HEK293 (cell line): ENCODE measurements at regions not wholly inside any gene's neighbourhood (a gene's known extent, or its start where the extent isn't known, plus 50 kb on each side); places are given as distances from the start of the nearest gene placed in this dataset.

Experiments used
- CTCF ChIA-PET: fragments of 350-600 bp; formaldehyde crosslinking; extraction: SDS; loops from one replicate; lab custom pipeline; 2021; ENCODE audit warnings: antibody characterized with exemption; lab: Yijun Ruan, JAX
- POLR2A ChIA-PET: fragments of 300-600 bp; formaldehyde crosslinking; extraction: SDS; loops from one replicate; lab custom pipeline; 2020; ENCODE audit warnings: antibody characterized with exemption, inconsistent platforms; lab: Yijun Ruan, JAX
- H3K27ac ChIP-seq: fragments of 200-500 bp; sonication (Bioruptor generic); 2 replicates; pipeline ENCODE4 v1.5.1; 2014; ENCODE audit warnings: low read depth, low read length, control low read depth, inconsistent platforms; ENCODE audit errors: extremely low read depth
- H3K36me3 ChIP-seq, 2 experiments: fragments of 200-500 bp in 1 of 2; sonication (Bioruptor generic) in 1 of 2; 1 replicate in 1 of 2; 2 replicates in 1 of 2; pipeline ENCODE4 v1.5.1; 2014 to 2017; ENCODE audit warnings: inconsistent platforms in 2 of 2, low read length in 2 of 2; ENCODE audit not compliant: control insufficient read depth in 2 of 2, insufficient read depth in 1 of 2
- H3K4me1 ChIP-seq: fragments of 200-500 bp; sonication (Bioruptor generic); 2 replicates; pipeline ENCODE4 v1.5.1; 2014; ENCODE audit warnings: mild to moderate bottlenecking, low read length, inconsistent platforms; ENCODE audit not compliant: control insufficient read depth, insufficient read depth
- H3K4me3 ChIP-seq: 2 replicates; pipeline ENCODE4 v1.5.1; 2011; ENCODE audit warnings: low read depth, mild to moderate bottlenecking, control low read depth, low read length, moderate library complexity
- H3K9me3 ChIP-seq: fragments of 200-500 bp; sonication (Bioruptor generic); 2 replicates; pipeline ENCODE4 v1.5.1; 2014; ENCODE audit warnings: low read depth, low read length, inconsistent platforms; ENCODE audit not compliant: control insufficient read depth, insufficient read depth
- GLI4 ChIP-seq: fragments of 450-650 bp; formaldehyde crosslinking; IDR thresholded peaks from 2 replicates; pipeline ENCODE4 v1.5.1; 2016; ENCODE audit warnings: missing biosample characterization, missing genetic modification characterization
- KLF1 ChIP-seq: fragments of 450-650 bp; formaldehyde crosslinking; IDR thresholded peaks from 2 replicates; pipeline ENCODE4 v1.5.1; 2016; ENCODE audit warnings: missing biosample characterization, missing genetic modification characterization
- KLF17 ChIP-seq: fragments of 450-650 bp; formaldehyde crosslinking; IDR thresholded peaks from 2 replicates; pipeline ENCODE4 v1.5.1; 2016; ENCODE audit warnings: missing biosample characterization, missing genetic modification characterization
- WT1 ChIP-seq: fragments of 450-650 bp; formaldehyde crosslinking; IDR thresholded peaks from 2 replicates; pipeline ENCODE4 v1.5.1; 2016; ENCODE audit warnings: missing biosample characterization, missing genetic modification characterization
- YY2 ChIP-seq: fragments of 450-650 bp; formaldehyde crosslinking; IDR thresholded peaks from 2 replicates; pipeline ENCODE4 v1.5.1; 2016; ENCODE audit warnings: missing biosample characterization, missing genetic modification characterization
- ZBTB17 ChIP-seq: fragments of 450-650 bp; formaldehyde crosslinking; IDR thresholded peaks from 2 replicates; pipeline ENCODE4 v1.5.1; 2016; ENCODE audit warnings: missing biosample characterization, missing genetic modification characterization
- ZBTB20 ChIP-seq: fragments of 450-650 bp; formaldehyde crosslinking; IDR thresholded peaks from 2 replicates; pipeline ENCODE4 v1.5.1; 2016; ENCODE audit warnings: missing biosample characterization, missing genetic modification characterization
- ZBTB44 ChIP-seq: fragments of 450-650 bp; IDR thresholded peaks from 2 replicates; pipeline ENCODE4 v1.5.1; 2018; ENCODE audit warnings: missing biosample characterization, mild to moderate bottlenecking, missing genetic modification characterization
- ZBTB8A ChIP-seq: fragments of 450-650 bp; formaldehyde crosslinking; IDR thresholded peaks from 2 replicates; pipeline ENCODE4 v1.5.1; 2016; ENCODE audit warnings: missing biosample characterization, missing genetic modification characterization
- ZFHX2 ChIP-seq: fragments of 450-650 bp; formaldehyde crosslinking; conservative IDR thresholded peaks from 2 replicates; pipeline ENCODE4 v1.5.1; 2016; ENCODE audit warnings: missing biosample characterization, missing genetic modification characterization
- ZNF175 ChIP-seq: fragments of 450-650 bp; formaldehyde crosslinking; IDR thresholded peaks from 2 replicates; pipeline ENCODE4 v1.5.1; 2016; ENCODE audit warnings: missing biosample characterization, missing genetic modification characterization
- ZNF2 ChIP-seq: fragments of 450-650 bp; formaldehyde crosslinking; IDR thresholded peaks from 2 replicates; pipeline ENCODE4 v1.5.1; 2016; ENCODE audit warnings: missing biosample characterization, missing genetic modification characterization
- ZNF248 ChIP-seq: fragments of 450-650 bp; formaldehyde crosslinking; IDR thresholded peaks from 2 replicates; pipeline ENCODE4 v1.5.1; 2017; ENCODE audit warnings: missing biosample characterization, missing genetic modification characterization
- ZNF335 ChIP-seq: fragments of 450-650 bp; formaldehyde crosslinking; conservative IDR thresholded peaks from 2 replicates; pipeline ENCODE4 v1.5.1; 2016; ENCODE audit warnings: missing biosample characterization, missing genetic modification characterization
- ZNF366 ChIP-seq: fragments of 450-650 bp; formaldehyde crosslinking; conservative IDR thresholded peaks from 2 replicates; pipeline ENCODE4 v1.5.1; 2016; ENCODE audit warnings: missing biosample characterization, missing genetic modification characterization
- ZNF416 ChIP-seq: fragments of 450-650 bp; formaldehyde crosslinking; IDR thresholded peaks from 2 replicates; pipeline ENCODE4 v1.5.1; 2016; ENCODE audit warnings: missing biosample characterization, missing genetic modification characterization
- ZNF521 ChIP-seq: fragments of 450-650 bp; formaldehyde crosslinking; IDR thresholded peaks from 2 replicates; pipeline ENCODE4 v1.5.1; 2017; ENCODE audit warnings: missing biosample characterization, mild to moderate bottlenecking, missing genetic modification characterization
- ZNF555 ChIP-seq: fragments of 450-650 bp; formaldehyde crosslinking; conservative IDR thresholded peaks from 2 replicates; pipeline ENCODE4 v1.5.1; 2017; ENCODE audit warnings: missing biosample characterization, mild to moderate bottlenecking, missing genetic modification characterization, inconsistent platforms
- ZNF558 ChIP-seq: fragments of 450-650 bp; formaldehyde crosslinking; IDR thresholded peaks from 2 replicates; pipeline ENCODE4 v1.5.1; 2016; ENCODE audit warnings: missing biosample characterization, missing genetic modification characterization
- ZNF623 ChIP-seq: fragments of 450-650 bp; formaldehyde crosslinking; IDR thresholded peaks from 2 replicates; pipeline ENCODE4 v1.5.1; 2016; ENCODE audit warnings: missing biosample characterization, missing genetic modification characterization
- ZNF629 ChIP-seq: fragments of 450-650 bp; formaldehyde crosslinking; IDR thresholded peaks from 2 replicates; pipeline ENCODE4 v1.5.1; 2017; ENCODE audit warnings: missing biosample characterization, missing genetic modification characterization
- ZSCAN16 ChIP-seq: fragments of 450-650 bp; formaldehyde crosslinking; IDR thresholded peaks from 2 replicates; pipeline ENCODE4 v1.5.1; 2016; ENCODE audit warnings: missing biosample characterization, missing genetic modification characterization
- TF ChIP-seq, protein P1 (sequence below): fragments of 450-650 bp; formaldehyde crosslinking; conservative IDR thresholded peaks from 2 replicates; pipeline ENCODE4 v1.5.1; 2016; ENCODE audit warnings: low read depth, missing biosample characterization, missing genetic modification characterization
- TF ChIP-seq, protein P2 (sequence below): fragments of 450-650 bp; formaldehyde crosslinking; optimal IDR thresholded peaks from 2 replicates; pipeline ENCODE3; 2016; ENCODE audit warnings: missing biosample characterization, mild to moderate bottlenecking, missing genetic modification characterization
- TF ChIP-seq, protein P3 (sequence below): fragments of 450-650 bp; formaldehyde crosslinking; IDR thresholded peaks from 2 replicates; pipeline ENCODE4 v1.5.1; 2016; ENCODE audit warnings: missing biosample characterization, missing genetic modification characterization

DNA sequence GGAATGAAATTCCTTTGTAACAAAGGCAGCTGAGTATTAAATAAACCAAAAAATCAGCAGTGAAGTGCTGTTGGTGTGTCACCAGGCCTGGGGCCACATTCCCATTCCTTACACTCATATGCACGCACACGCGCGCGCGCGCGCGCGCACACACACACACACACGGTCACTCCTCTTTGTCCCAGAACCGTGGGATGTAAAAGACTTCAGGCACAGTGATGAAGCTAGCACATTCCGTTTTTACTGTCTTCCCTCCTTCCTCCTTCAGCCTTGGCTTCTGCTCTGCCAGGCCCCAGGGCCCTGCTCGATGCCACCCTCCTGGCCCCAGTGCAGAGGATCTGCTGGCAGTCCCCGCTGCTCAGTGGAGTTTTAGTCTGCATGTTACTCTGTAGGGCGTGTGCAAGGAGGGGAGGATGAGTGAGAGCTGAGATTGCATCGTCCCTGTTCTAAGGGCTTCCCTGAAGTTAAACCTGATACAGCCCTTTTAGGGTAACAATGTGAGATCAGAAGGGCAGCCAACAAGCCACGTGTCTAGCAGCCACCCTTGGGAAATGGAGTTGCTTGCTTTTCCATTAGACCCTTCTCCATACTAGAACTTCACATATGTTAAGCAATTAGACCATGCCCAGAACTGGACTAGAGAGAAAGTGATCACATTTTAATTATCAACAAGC, 71.7 kb upstream of the WDR26 start:
- POLR2A ChIA-PET, result interaction anchor here (0.5 kb wide), 1 partner anchor 1376 kb away, joined by 7 read pairs; no protein-coding TSS in a partner anchor
- H3K9me3 ChIP-seq, result no peaks in the 10 kb centered on the region
- H3K36me3 ChIP-seq, result no peaks in the 10 kb centered on the region
- CTCF ChIA-PET, result interaction anchor here (0.6 to 5.5 kb wide), 7 partner anchors 7 to 838 kb away, joined by 3 to 50 read pairs (median 3); no protein-coding TSS in a partner anchor
- no peak overlapping the region for H3K27ac ChIP-seq
- peaks cover 22% of the 10 kb centered on the region for H3K4me1 ChIP-seq
- no peak overlapping the region for H3K4me3 ChIP-seq
- TF ChIP-seq ZNF366 (tag by site-specific recombination) (peak; percentile 78; the same call in 1 of the 2 replicates), ZBTB17 (peak; percentile 79), ZNF175 (tag by site-specific recombination) (no peak), ZBTB20 (peak; percentile 52; the same call in 1 of the 2 replicates), ZBTB44 (peak; percentile 43; the same call in 1 of the 2 replicates), KLF17 (tag by site-specific recombination) (peak; percentile 91), GLI4 (tag by site-specific recombination) (no peak), ZNF2 (tag by site-specific recombination) (peak; percentile 93), WT1 (peak; percentile 67), ZNF248 (tag by site-specific recombination) (no peak), ZNF629 (tag by site-specific recombination) (peak; percentile 19; the same call in 1 of the 2 replicates), ZNF335 (peak; percentile 15; the same call in 1 of the 2 replicates), ZBTB8A (peak; percentile 87), ZNF555 (tag by site-specific recombination) (no peak), ZFHX2 (tag by site-specific recombination) (peak; percentile 69), ZNF521 (tag by site-specific recombination) (no peak), ZSCAN16 (0 out of 2 replicates have a peak, but pooled peaks have one; percentile 16), ZNF558 (no peak), YY2 (0 out of 2 replicates have a peak, but pooled peaks have one; percentile 21), ZNF623 (tag by site-specific recombination) (peak; percentile 26; the same call in 1 of the 2 replicates), KLF1 (tag by site-specific recombination) (0 out of 2 replicates have a peak, but pooled peaks have one; percentile 17), ZNF416 (no peak)
- TF ChIP-seq, protein P1, sequence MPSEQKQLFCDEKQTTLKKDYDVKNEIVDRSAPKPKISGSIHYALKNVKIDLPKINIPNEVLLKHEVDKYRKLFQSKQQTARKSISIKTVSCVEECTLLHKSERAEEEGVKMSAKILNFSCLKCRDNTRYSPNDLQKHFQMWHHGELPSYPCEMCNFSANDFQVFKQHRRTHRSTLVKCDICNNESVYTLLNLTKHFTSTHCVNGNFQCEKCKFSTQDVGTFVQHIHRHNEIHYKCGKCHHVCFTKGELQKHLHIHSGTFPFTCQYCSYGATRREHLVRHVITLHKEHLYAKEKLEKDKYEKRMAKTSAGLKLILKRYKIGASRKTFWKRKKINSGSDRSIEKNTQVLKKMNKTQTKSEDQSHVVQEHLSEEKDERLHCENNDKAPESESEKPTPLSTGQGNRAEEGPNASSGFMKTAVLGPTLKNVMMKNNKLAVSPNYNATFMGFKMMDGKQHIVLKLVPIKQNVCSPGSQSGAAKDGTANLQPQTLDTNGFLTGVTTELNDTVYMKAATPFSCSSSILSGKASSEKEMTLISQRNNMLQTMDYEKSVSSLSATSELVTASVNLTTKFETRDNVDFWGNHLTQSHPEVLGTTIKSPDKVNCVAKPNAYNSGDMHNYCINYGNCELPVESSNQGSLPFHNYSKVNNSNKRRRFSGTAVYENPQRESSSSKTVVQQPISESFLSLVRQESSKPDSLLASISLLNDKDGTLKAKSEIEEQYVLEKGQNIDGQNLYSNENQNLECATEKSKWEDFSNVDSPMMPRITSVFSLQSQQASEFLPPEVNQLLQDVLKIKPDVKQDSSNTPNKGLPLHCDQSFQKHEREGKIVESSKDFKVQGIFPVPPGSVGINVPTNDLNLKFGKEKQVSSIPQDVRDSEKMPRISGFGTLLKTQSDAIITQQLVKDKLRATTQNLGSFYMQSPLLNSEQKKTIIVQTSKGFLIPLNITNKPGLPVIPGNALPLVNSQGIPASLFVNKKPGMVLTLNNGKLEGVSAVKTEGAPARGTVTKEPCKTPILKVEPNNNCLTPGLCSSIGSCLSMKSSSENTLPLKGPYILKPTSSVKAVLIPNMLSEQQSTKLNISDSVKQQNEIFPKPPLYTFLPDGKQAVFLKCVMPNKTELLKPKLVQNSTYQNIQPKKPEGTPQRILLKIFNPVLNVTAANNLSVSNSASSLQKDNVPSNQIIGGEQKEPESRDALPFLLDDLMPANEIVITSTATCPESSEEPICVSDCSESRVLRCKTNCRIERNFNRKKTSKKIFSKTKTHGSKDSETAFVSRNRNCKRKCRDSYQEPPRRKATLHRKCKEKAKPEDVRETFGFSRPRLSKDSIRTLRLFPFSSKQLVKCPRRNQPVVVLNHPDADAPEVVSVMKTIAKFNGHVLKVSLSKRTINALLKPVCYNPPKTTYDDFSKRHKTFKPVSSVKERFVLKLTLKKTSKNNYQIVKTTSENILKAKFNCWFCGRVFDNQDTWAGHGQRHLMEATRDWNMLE (tag by site-specific recombination), result peak; percentile 36; the same call in 1 of the 2 replicates
- TF ChIP-seq, protein P2, sequence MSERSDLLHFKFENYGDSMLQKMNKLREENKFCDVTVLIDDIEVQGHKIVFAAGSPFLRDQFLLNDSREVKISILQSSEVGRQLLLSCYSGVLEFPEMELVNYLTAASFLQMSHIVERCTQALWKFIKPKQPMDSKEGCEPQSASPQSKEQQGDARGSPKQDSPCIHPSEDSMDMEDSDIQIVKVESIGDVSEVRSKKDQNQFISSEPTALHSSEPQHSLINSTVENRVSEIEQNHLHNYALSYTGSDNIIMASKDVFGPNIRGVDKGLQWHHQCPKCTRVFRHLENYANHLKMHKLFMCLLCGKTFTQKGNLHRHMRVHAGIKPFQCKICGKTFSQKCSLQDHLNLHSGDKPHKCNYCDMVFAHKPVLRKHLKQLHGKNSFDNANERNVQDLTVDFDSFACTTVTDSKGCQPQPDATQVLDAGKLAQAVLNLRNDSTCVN, result peak; percentile 10
- TF ChIP-seq, protein P3, sequence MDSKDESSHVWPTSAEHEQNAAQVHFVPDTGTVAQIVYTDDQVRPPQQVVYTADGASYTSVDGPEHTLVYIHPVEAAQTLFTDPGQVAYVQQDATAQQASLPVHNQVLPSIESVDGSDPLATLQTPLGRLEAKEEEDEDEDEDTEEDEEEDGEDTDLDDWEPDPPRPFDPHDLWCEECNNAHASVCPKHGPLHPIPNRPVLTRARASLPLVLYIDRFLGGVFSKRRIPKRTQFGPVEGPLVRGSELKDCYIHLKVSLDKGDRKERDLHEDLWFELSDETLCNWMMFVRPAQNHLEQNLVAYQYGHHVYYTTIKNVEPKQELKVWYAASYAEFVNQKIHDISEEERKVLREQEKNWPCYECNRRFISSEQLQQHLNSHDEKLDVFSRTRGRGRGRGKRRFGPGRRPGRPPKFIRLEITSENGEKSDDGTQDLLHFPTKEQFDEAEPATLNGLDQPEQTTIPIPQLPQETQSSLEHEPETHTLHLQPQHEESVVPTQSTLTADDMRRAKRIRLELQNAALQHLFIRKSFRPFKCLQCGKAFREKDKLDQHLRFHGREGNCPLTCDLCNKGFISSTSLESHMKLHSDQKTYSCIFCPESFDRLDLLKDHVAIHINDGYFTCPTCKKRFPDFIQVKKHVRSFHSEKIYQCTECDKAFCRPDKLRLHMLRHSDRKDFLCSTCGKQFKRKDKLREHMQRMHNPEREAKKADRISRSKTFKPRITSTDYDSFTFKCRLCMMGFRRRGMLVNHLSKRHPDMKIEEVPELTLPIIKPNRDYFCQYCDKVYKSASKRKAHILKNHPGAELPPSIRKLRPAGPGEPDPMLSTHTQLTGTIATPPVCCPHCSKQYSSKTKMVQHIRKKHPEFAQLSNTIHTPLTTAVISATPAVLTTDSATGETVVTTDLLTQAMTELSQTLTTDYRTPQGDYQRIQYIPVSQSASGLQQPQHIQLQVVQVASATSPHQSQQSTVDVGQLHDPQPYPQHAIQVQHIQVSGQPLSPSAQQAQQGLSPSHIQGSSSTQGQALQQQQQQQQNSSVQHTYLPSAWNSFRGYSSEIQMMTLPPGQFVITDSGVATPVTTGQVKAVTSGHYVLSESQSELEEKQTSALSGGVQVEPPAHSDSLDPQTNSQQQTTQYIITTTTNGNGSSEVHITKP (tag by site-specific recombination), result peak; percentile 35; the same call in 1 of the 2 replicates
